ENCODE measurements at regions not wholly inside any gene's neighbourhood (a gene's known extent, or its start where the extent isn't known, plus 50 kb on each side); places are given as distances from the start of the nearest gene placed in this dataset.

- intact Hi-C loops (cut with DNase I; ENCODE audit: low total_unique reads) = no loop called here
- TF ChIP-seq POLR2A (IDR thresholded peaks at IDR 0.05) (no peak), CTCF (IDR thresholded peaks at IDR 0.05) (no peak)
- no peak overlapping the region for H3K4me3 ChIP-seq (ENCODE audit: low read depth, poor library complexity, severe bottlenecking)
- no peak for DNase-seq (ENCODE audit: low spot score in 2 of 2)
Observed at GRCh38 chr1:172811694-172812093, 152.8 kb downstream of the FASLG start.

GRCh38 chr1:172812118-172812517, 153.2 kb downstream of the FASLG start:
- intact Hi-C loops (cut with DNase I; ENCODE audit: low total_unique reads) = no loop called here
- no peak for TF ChIP-seq CTCF (IDR thresholded peaks at IDR 0.05)
- no peak for TF ChIP-seq POLR2A (IDR thresholded peaks at IDR 0.05)
- no peak overlapping the region for H3K4me3 ChIP-seq (ENCODE audit: low read depth, poor library complexity, severe bottlenecking)
- DNase-seq (ENCODE audit: low spot score in 2 of 2) = no peak

GRCh38 chr1:172813330-172813729, 154.4 kb downstream of the FASLG start:
- 56 to 72% methylated on average over 2 of the region's 2 CpGs for WGBS, 2 donors
- no peak for TF ChIP-seq CTCF (IDR thresholded peaks at IDR 0.05)
- TF ChIP-seq POLR2A (IDR thresholded peaks at IDR 0.05) = no peak
- H3K4me3 ChIP-seq (ENCODE audit: low read depth, poor library complexity, severe bottlenecking) = no peak overlapping the region
- DNase-seq (ENCODE audit: low spot score in 2 of 2) = no peak
- intact Hi-C loops (cut with DNase I; ENCODE audit: low total_unique reads) = no loop called here

- intact Hi-C loops (cut with DNase I; ENCODE audit: low total_unique reads) = no loop called here
- TF ChIP-seq CTCF (IDR thresholded peaks at IDR 0.05) = no peak
- 68 to 100% methylated on average over 2 of the region's 2 CpGs for WGBS, 2 donors
- no peak overlapping the region for H3K4me3 ChIP-seq (ENCODE audit: low read depth, poor library complexity, severe bottlenecking)
- DNase-seq (ENCODE audit: low spot score in 2 of 2) = no peak
Observed at GRCh38 chr1:172814428-172814827, 155.5 kb downstream of the FASLG start.

GRCh38 chr1:172815740-172816139, 156.8 kb downstream of the FASLG start:
- no peak overlapping the region for H3K4me3 ChIP-seq (ENCODE audit: low read depth, poor library complexity, severe bottlenecking)
- intact Hi-C loops (cut with DNase I; ENCODE audit: low total_unique reads) = no loop called here
- no peak for TF ChIP-seq POLR2A (IDR thresholded peaks at IDR 0.05)
- TF ChIP-seq CTCF (IDR thresholded peaks at IDR 0.05) = no peak
- no peak for DNase-seq (ENCODE audit: low spot score in 2 of 2)

GRCh38 chr1:172818841-172819527, 160.1 kb downstream of the FASLG start:
- intact Hi-C loops (cut with DNase I; ENCODE audit: low total_unique reads) = no loop called here
- H3K4me3 ChIP-seq (ENCODE audit: low read depth, poor library complexity, severe bottlenecking) = no peak overlapping the region
- TF ChIP-seq POLR2A (IDR thresholded peaks at IDR 0.05) (no peak), CTCF (IDR thresholded peaks at IDR 0.05) (no peak)
- WGBS, 2 donors = 70 to 78% methylated on average over 6 of the region's 6 CpGs
- no peak for DNase-seq (ENCODE audit: low spot score in 2 of 2)
